GM18498 (cell line): ENCODE measurements at regions not wholly inside any gene's neighbourhood (a gene's known extent, or its start where the extent isn't known, plus 50 kb on each side); places are given as distances from the start of the nearest gene placed in this dataset.

Source experiments
- ATAC-seq: cut with Tn5 transposase; IDR thresholded peaks from one replicate; pipeline ENCODE4 v1.9.1; 2021; ENCODE audit warnings: mild to moderate bottlenecking, moderate library complexity; ENCODE audit not compliant: unreplicated experiment

- no peak for ATAC-seq
Measured at GRCh38 chr5:133905424-133905823, 63.0 kb downstream of the C5orf15 start.

- no peak for ATAC-seq
Measured at GRCh38 chr5:133904641-133905040, 63.8 kb downstream of the C5orf15 start.

- no peak for ATAC-seq
Measured at GRCh38 chr5:133902511-133903118, 65.8 kb downstream of the C5orf15 start.

- ATAC-seq = no peak
Measured at GRCh38 chr5:133900534-133901270, 67.7 kb downstream of the C5orf15 start.

- ATAC-seq = no peak
Measured at GRCh38 chr5:133899506-133899905, 68.9 kb downstream of the C5orf15 start.

GRCh38 chr5:133898440-133898839 lies 70.0 kb downstream of the C5orf15 start:
- ATAC-seq = no peak

- no peak for ATAC-seq
Measured at GRCh38 chr5:133897431-133897830, 71.0 kb downstream of the C5orf15 start.

- no peak for ATAC-seq
Measured at GRCh38 chr5:133896873-133897272, 71.6 kb downstream of the C5orf15 start.

GRCh38 chr5:133895979-133896845 lies 72.2 kb downstream of the C5orf15 start:
- ATAC-seq = no peak

GRCh38 chr5:133894143-133894542 lies 74.3 kb downstream of the C5orf15 start:
- ATAC-seq = no peak

- no peak for ATAC-seq
Measured at GRCh38 chr5:133892774-133893173, 75.7 kb downstream of the C5orf15 start.

- ATAC-seq = no peak
Measured at GRCh38 chr5:133892306-133892705, 76.1 kb downstream of the C5orf15 start.

GRCh38 chr5:133891390-133891789 lies 77.0 kb downstream of the C5orf15 start:
- no peak for ATAC-seq

- ATAC-seq = no peak
Measured at GRCh38 chr5:133890776-133891280, 77.6 kb downstream of the C5orf15 start.

GRCh38 chr5:133890314-133890713 lies 78.1 kb downstream of the C5orf15 start:
- ATAC-seq = no peak

GRCh38 chr5:133889271-133889905 lies 79.0 kb downstream of the C5orf15 start:
- ATAC-seq = no peak

- no peak for ATAC-seq
Measured at GRCh38 chr5:133888625-133888991, 79.8 kb downstream of the C5orf15 start.

- no peak for ATAC-seq
Measured at GRCh38 chr5:133885566-133885965, 82.9 kb downstream of the C5orf15 start.

- no peak for ATAC-seq
Measured at GRCh38 chr5:133884569-133885311, 83.7 kb downstream of the C5orf15 start.

- no peak for ATAC-seq
Measured at GRCh38 chr5:133883916-133884315, 84.5 kb downstream of the C5orf15 start.
